ENCODE measurements at regions not wholly inside any gene's neighbourhood (a gene's known extent, or its start where the extent isn't known, plus 50 kb on each side); places are given as distances from the start of the nearest gene placed in this dataset.

- TF ChIP-seq, protein P1, sequence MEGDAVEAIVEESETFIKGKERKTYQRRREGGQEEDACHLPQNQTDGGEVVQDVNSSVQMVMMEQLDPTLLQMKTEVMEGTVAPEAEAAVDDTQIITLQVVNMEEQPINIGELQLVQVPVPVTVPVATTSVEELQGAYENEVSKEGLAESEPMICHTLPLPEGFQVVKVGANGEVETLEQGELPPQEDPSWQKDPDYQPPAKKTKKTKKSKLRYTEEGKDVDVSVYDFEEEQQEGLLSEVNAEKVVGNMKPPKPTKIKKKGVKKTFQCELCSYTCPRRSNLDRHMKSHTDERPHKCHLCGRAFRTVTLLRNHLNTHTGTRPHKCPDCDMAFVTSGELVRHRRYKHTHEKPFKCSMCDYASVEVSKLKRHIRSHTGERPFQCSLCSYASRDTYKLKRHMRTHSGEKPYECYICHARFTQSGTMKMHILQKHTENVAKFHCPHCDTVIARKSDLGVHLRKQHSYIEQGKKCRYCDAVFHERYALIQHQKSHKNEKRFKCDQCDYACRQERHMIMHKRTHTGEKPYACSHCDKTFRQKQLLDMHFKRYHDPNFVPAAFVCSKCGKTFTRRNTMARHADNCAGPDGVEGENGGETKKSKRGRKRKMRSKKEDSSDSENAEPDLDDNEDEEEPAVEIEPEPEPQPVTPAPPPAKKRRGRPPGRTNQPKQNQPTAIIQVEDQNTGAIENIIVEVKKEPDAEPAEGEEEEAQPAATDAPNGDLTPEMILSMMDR (IDR thresholded peaks at IDR 0.05) = no peak
- TF ChIP-seq POLR2A (IDR thresholded peaks at IDR 0.05) = no peak
Observed at GRCh38 chr21:22450507-22450906, 1452.3 kb downstream of the NCAM2 start.
